ENCODE measurements at regions not wholly inside any gene's neighbourhood (a gene's known extent, or its start where the extent isn't known, plus 50 kb on each side); places are given as distances from the start of the nearest gene placed in this dataset.

DNA sequence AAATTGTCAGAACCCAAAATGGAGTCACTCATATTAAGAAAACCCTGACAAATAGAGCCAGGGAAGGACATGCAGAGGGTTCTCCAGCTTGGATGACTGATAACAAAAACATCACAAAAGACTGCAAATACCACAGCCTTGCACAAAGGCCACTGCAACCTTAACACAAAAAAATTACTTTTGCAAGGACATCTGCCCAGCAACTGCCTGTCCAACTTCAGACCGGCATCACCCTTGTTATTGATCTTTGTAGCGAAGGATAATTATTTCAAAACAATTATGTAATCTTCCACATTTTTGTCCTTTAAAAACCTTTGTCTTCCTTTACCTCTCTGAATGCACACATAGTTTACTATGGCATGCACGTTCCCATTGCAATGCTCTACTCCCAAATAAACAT is 100.6 kb upstream of the TBX3 start:
- no peak overlapping the region for H3K14ac ChIP-seq (ENCODE audit: insufficient read length)
- no peak overlapping the region for H4K8ac ChIP-seq (ENCODE audit: extremely low read depth, insufficient read depth, low read length)
- H3K4ac ChIP-seq (replicated peaks; ENCODE audit: insufficient read length, low read depth, low read length), result no peak overlapping the region
- H3K23ac ChIP-seq (ENCODE audit: insufficient read length), result no peak overlapping the region
- H2BK20ac ChIP-seq (ENCODE audit: low read length), result no peak overlapping the region
- H3K9me3 ChIP-seq (ENCODE audit: insufficient read depth in 2 of 2, low read depth in 1 of 2, low read length in 1 of 2), result no peaks in the 10 kb centered on the region
- WGBS, 2 experiments (ENCODE audit: extremely low coverage in 1 of 2, insufficient coverage in 1 of 2, insufficient read length in 1 of 2, insufficient replicate concordance in 2 of 2, low coverage in 1 of 2, low lambda C conversion rate in 2 of 2, missing lambda C conversion rate in 1 of 2), result 80% methylated on average over 3 of the region's 3 CpGs; no CpG with 5 or more reads in 1 of the 2 experiments
- no peak overlapping the region for H2AK5ac ChIP-seq (ENCODE audit: low read depth, low read length)
- H3K4me3 ChIP-seq (ENCODE audit: extremely low read depth in 1 of 4, insufficient read depth in 2 of 4, low read depth in 3 of 4, low read length in 4 of 4), result no peak overlapping the region
- no peaks in the 10 kb centered on the region for H3K79me2 ChIP-seq (ENCODE audit: control insufficient read depth in 1 of 2, insufficient read depth in 2 of 2, low read length in 2 of 2)
- POLR2A ChIA-PET (ENCODE audit: partially characterized antibody), result no interaction called here
- no peak overlapping the region for H2BK120ac ChIP-seq (replicated peaks; ENCODE audit: low read depth, low read length)
- FAIRE-seq (no peak), DNase-seq (ENCODE audit: low read depth in 1 of 2, low spot score in 2 of 2) (no peak)
- CTCF ChIA-PET (ENCODE audit: partially characterized antibody), result interaction anchor here (0.5 to 1.5 kb wide), 3 partner anchors 12 to 14 kb away, joined by 3 to 4 read pairs (median 3); no protein-coding TSS in a partner anchor
- no peak overlapping the region for H2BK15ac ChIP-seq (ENCODE audit: low read length)
- no peaks in the 10 kb centered on the region for H4K20me1 ChIP-seq (replicated peaks in 1 of 2; ENCODE audit: control insufficient read depth in 1 of 2, insufficient read depth in 2 of 2, low read length in 2 of 2)
- no peak overlapping the region for H3K56ac ChIP-seq (replicated peaks; ENCODE audit: insufficient read length, low read depth, low read length)
- no peak overlapping the region for H3K18ac ChIP-seq (ENCODE audit: extremely low read depth, low read length)
- H2BK12ac ChIP-seq (ENCODE audit: low read depth, low read length), result no peak overlapping the region
- no peaks in the 10 kb centered on the region for H3K27me3 ChIP-seq (replicated peaks in 1 of 4; ENCODE audit: control insufficient read depth in 3 of 4, extremely low read depth in 1 of 4, insufficient read depth in 3 of 4, low read length in 3 of 4)
- H3K27ac ChIP-seq (ENCODE audit: low read depth, low read length), result no peak overlapping the region
- no peak overlapping the region for H4K5ac ChIP-seq (ENCODE audit: insufficient read length, low read depth, low read length)
- H3K36me3 ChIP-seq (ENCODE audit: control insufficient read depth in 2 of 4, insufficient read depth in 4 of 4, low read length in 3 of 4), result no peaks in the 10 kb centered on the region
- H4K91ac ChIP-seq (replicated peaks; ENCODE audit: insufficient read length, low read length), result no peak overlapping the region
- H2AFZ ChIP-seq (ENCODE audit: low read length), result no peak overlapping the region
- no peak overlapping the region for H3K9ac ChIP-seq (replicated peaks in 1 of 4; ENCODE audit: extremely low read depth in 1 of 4, low read depth in 3 of 4, low read length in 3 of 4)
- no peaks in the 10 kb centered on the region; a peak in 2 of 7 replicates for H3K4me1 ChIP-seq (replicated peaks in 1 of 4; ENCODE audit: control insufficient read depth in 3 of 4, insufficient read depth in 4 of 4, low read length in 3 of 4)
- no peaks in the 10 kb centered on the region for H3K23me2 ChIP-seq (ENCODE audit: low read depth, low read length)
- no peaks in the 10 kb centered on the region for H3K79me1 ChIP-seq (ENCODE audit: low read depth, low read length)
- H3K4me2 ChIP-seq (ENCODE audit: insufficient read depth in 1 of 2, low read depth in 2 of 2, low read length in 2 of 2), result no peak overlapping the region
- no peak overlapping the region for H2BK5ac ChIP-seq (ENCODE audit: low read depth, low read length)
- TF ChIP-seq YY1 (IDR thresholded peaks at IDR 0.05; ENCODE audit: low read depth, low read length), result no peak

All from H1 (cell line).